Panc1 (cell line): ENCODE measurements at regions not wholly inside any gene's neighbourhood (a gene's known extent, or its start where the extent isn't known, plus 50 kb on each side); places are given as distances from the start of the nearest gene placed in this dataset.

Experiments used
- ATAC-seq: fragments of 200-7000 bp; cut with Tn5 transposase; 2 replicates; pipeline ENCODE4 v1.9.1; 2020; ENCODE audit warnings: mild to moderate bottlenecking, moderate library complexity
- BruUV-seq: library from RNA; stranded (reverse); fragments of 400-500 nt; replicated peaks from 2 replicates; lab custom pipeline; 2021; lab: Mats Ljungman, UMichigan
- CTCF ChIA-PET: fragments of 300-600 bp; sonication (Branson Sonifier 250); formaldehyde crosslinking; loops from one replicate; lab custom pipeline; 2022; ENCODE audit warnings: antibody characterized with exemption; lab: Charles Lee
- POLR2A ChIA-PET: fragments of 300-600 bp; sonication (Branson Sonifier 250); formaldehyde crosslinking; loops from one replicate; lab custom pipeline; 2022; ENCODE audit warnings: antibody characterized with exemption; lab: Charles Lee
- DNase-seq: peaks from one replicate; pipeline ENCODE4 v3.0.0-alpha.2; 2010; ENCODE audit warnings: low read depth, low spot score
- H3K27ac ChIP-seq: 2 replicates; pipeline ENCODE4 v1.5.1; 2011; ENCODE audit warnings: mild to moderate bottlenecking, low read length, inconsistent platforms
- H3K27me3 ChIP-seq: fragments of 200-500 bp; sonication (Bioruptor generic); 2 replicates; pipeline ENCODE4 v1.6.0; 2014; ENCODE audit warnings: low read length, inconsistent platforms; ENCODE audit not compliant: control insufficient read depth, insufficient read depth
- H3K36me3 ChIP-seq: fragments of 200-500 bp; sonication (Bioruptor generic); 2 replicates; pipeline ENCODE4 v1.5.1; 2014; ENCODE audit warnings: inconsistent platforms, mild to moderate bottlenecking, low read length, moderate library complexity; ENCODE audit not compliant: control insufficient read depth, insufficient read depth
- H3K4me1 ChIP-seq: 2 replicates; pipeline ENCODE4 v1.5.1; 2011; ENCODE audit warnings: inconsistent platforms, mild to moderate bottlenecking, low read length, moderate library complexity; ENCODE audit not compliant: control insufficient read depth, insufficient read depth
- H3K4me3 ChIP-seq, 2 experiments: 2 replicates each; pipeline ENCODE4 v1.5.1; 2011 to 2012; ENCODE audit warnings: low read depth in 2 of 2, low read length in 2 of 2, mild to moderate bottlenecking in 2 of 2, inconsistent platforms in 1 of 2, moderate library complexity in 1 of 2
- H3K9me3 ChIP-seq: fragments of 200-500 bp; sonication (Bioruptor generic); 2 replicates; pipeline ENCODE4 v1.5.1; 2014; ENCODE audit warnings: low read depth, mild to moderate bottlenecking, inconsistent platforms, low read length, moderate library complexity; ENCODE audit not compliant: control insufficient read depth, insufficient read depth
- POLR2AphosphoS5 ChIP-seq: IDR thresholded peaks from 2 replicates; pipeline ENCODE4 v1.6.1; 2012; ENCODE audit warnings: mild to moderate bottlenecking, low read depth, low read length, moderate library complexity
- SIN3A ChIP-seq: IDR thresholded peaks from 2 replicates; pipeline ENCODE4 v1.6.1; 2012; ENCODE audit warnings: low read depth, mild to moderate bottlenecking, low read length, moderate library complexity, borderline replicate concordance; ENCODE audit not compliant: insufficient read depth
- TCF7L2 ChIP-seq: IDR thresholded peaks from 2 replicates; pipeline ENCODE4 v1.6.1; 2011; ENCODE audit warnings: mild to moderate bottlenecking, low read depth, low read length, inconsistent platforms
- in situ Hi-C: cut with HindIII; loops from 2 replicates; pipeline ENCODE4 v1.10.0; 2016; ENCODE audit warnings: low sequenced_read_pairs, low pct_unique_long_range_greater_than_20kb
- intact Hi-C: fragments of 100-400 bp; cut with micrococcal nuclease; formaldehyde crosslinking; loops from one replicate; pipeline ENCODE4 v1.10.0; 2022; ENCODE audit not compliant: unreplicated experiment
- TF ChIP-seq, protein P1 (sequence below): fragments of 450-650 bp; IDR thresholded peaks from 2 replicates; pipeline ENCODE4 v1.5.1; 2017; ENCODE audit warnings: mild to moderate bottlenecking
- TF ChIP-seq, protein P2 (sequence below), 2 experiments: IDR thresholded peaks; 2 replicates each; pipeline ENCODE4 v1.6.1; 2011 to 2012; ENCODE audit warnings: low read depth in 2 of 2, control low read depth in 1 of 2, low read length in 1 of 2, mild to moderate bottlenecking in 1 of 2, moderate library complexity in 1 of 2; ENCODE audit not compliant: insufficient read depth in 1 of 2

- no peak for TF ChIP-seq POLR2AphosphoS5
- ChIA-PET CTCF (no interaction called here), POLR2A (no interaction called here)
- intact Hi-C loops (no loop called here), in situ Hi-C loops (no loop called here)
- H3K27me3 ChIP-seq = no peaks in the 10 kb centered on the region
- no peaks in the 10 kb centered on the region for H3K9me3 ChIP-seq
- H3K4me1 ChIP-seq = no peaks in the 10 kb centered on the region
- DNase-seq = no peak
- no TSS peak for BruUV-seq
- H3K4me3 ChIP-seq = no peak overlapping the region
- no peaks in the 10 kb centered on the region for H3K36me3 ChIP-seq
- no peak overlapping the region for H3K27ac ChIP-seq
- ATAC-seq = no peak
Measured at GRCh38 chr10:29914986-29915785, 144.2 kb downstream of the JCAD start.

DNA sequence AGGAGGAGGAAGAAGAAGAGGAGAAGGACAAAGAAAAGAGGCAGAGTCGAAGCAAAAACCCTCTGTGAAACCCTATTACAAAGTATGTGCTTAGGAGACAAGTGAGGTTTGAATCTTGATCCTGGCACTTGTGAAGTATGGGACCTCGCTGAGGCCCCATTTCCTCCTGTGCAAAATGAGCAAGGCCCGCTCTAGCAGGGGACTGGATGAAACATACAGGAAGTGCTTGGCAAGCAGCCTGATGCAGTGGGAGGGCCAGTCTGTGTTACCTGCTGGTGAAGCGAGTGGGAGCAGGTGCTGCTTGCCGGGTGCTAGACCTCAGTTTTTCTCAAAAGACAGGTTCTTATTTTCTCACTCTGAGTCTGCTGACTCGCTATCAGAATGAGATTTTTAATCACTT lies 150.4 kb downstream of the JCAD start:
- CTCF ChIA-PET = no interaction called here

More for the DNA sequence above, 150.4 kb downstream of the JCAD start:
- no peaks in the 10 kb centered on the region for H3K9me3 ChIP-seq
- DNase-seq (no peak), ATAC-seq (no peak)
- no peaks in the 10 kb centered on the region for H3K4me1 ChIP-seq
- in situ Hi-C loops (no loop called here), intact Hi-C loops (no loop called here)
- no peaks in the 10 kb centered on the region for H3K27me3 ChIP-seq
- H3K4me3 ChIP-seq = no peak overlapping the region
- H3K36me3 ChIP-seq = no peaks in the 10 kb centered on the region
- H3K27ac ChIP-seq = no peak overlapping the region
- POLR2A ChIA-PET = no interaction called here
- TF ChIP-seq, protein P1, sequence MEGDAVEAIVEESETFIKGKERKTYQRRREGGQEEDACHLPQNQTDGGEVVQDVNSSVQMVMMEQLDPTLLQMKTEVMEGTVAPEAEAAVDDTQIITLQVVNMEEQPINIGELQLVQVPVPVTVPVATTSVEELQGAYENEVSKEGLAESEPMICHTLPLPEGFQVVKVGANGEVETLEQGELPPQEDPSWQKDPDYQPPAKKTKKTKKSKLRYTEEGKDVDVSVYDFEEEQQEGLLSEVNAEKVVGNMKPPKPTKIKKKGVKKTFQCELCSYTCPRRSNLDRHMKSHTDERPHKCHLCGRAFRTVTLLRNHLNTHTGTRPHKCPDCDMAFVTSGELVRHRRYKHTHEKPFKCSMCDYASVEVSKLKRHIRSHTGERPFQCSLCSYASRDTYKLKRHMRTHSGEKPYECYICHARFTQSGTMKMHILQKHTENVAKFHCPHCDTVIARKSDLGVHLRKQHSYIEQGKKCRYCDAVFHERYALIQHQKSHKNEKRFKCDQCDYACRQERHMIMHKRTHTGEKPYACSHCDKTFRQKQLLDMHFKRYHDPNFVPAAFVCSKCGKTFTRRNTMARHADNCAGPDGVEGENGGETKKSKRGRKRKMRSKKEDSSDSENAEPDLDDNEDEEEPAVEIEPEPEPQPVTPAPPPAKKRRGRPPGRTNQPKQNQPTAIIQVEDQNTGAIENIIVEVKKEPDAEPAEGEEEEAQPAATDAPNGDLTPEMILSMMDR = no peak
- TF ChIP-seq TCF7L2 (no peak), POLR2AphosphoS5 (no peak), SIN3A (no peak)
- TF ChIP-seq, protein P2, sequence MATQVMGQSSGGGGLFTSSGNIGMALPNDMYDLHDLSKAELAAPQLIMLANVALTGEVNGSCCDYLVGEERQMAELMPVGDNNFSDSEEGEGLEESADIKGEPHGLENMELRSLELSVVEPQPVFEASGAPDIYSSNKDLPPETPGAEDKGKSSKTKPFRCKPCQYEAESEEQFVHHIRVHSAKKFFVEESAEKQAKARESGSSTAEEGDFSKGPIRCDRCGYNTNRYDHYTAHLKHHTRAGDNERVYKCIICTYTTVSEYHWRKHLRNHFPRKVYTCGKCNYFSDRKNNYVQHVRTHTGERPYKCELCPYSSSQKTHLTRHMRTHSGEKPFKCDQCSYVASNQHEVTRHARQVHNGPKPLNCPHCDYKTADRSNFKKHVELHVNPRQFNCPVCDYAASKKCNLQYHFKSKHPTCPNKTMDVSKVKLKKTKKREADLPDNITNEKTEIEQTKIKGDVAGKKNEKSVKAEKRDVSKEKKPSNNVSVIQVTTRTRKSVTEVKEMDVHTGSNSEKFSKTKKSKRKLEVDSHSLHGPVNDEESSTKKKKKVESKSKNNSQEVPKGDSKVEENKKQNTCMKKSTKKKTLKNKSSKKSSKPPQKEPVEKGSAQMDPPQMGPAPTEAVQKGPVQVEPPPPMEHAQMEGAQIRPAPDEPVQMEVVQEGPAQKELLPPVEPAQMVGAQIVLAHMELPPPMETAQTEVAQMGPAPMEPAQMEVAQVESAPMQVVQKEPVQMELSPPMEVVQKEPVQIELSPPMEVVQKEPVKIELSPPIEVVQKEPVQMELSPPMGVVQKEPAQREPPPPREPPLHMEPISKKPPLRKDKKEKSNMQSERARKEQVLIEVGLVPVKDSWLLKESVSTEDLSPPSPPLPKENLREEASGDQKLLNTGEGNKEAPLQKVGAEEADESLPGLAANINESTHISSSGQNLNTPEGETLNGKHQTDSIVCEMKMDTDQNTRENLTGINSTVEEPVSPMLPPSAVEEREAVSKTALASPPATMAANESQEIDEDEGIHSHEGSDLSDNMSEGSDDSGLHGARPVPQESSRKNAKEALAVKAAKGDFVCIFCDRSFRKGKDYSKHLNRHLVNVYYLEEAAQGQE (IDR thresholded peaks at IDR 0.05; ENCODE audit: insufficient read depth in 1 of 2, low read depth in 2 of 2, low read length in 1 of 2) = no peak
- no TSS peak for BruUV-seq
